Upper lobe of left lung (tissue), 6 donors: ENCODE measurements at regions not wholly inside any gene's neighbourhood (a gene's known extent, or its start where the extent isn't known, plus 50 kb on each side); places are given as distances from the start of the nearest gene placed in this dataset.

Experiments used
- ATAC-seq, 2 donors: fragments of 200-7000 bp; cut with Tn5 transposase; one replicate each; pipeline ENCODE4 v1.9.1; 2022; ENCODE audit warnings: mild to moderate bottlenecking in 2 of 2, moderate library complexity in 2 of 2; ENCODE audit not compliant: low FRiP score in 2 of 2
- DNase-seq, 2 donors: peaks; one replicate each; pipeline ENCODE4 v3.0.0-alpha.2; 2019 to 2020
- H3K27ac ChIP-seq, 4 donors: fragments of 200-600 bp; sonication (generic); one replicate each; pipeline ENCODE4 v1.5.1; 2016 to 2019
- H3K27me3 ChIP-seq, 4 donors: fragments of 200-600 bp; sonication (generic); one replicate each; pipeline ENCODE4 v1.5.1; 2017 to 2019
- H3K36me3 ChIP-seq, 4 donors: fragments of 200-600 bp; sonication (generic); one replicate each; pipeline ENCODE4 v1.5.1; 2016 to 2019
- H3K4me1 ChIP-seq, 4 donors: fragments of 200-600 bp; sonication (generic); one replicate each; pipeline ENCODE4 v1.5.1; 2018 to 2019
- H3K4me3 ChIP-seq, 4 donors: fragments of 200-600 bp; sonication (generic); one replicate each; pipeline ENCODE4 v1.5.1; 2017 to 2019; ENCODE audit warnings: mild to moderate bottlenecking in 2 of 4, moderate library complexity in 1 of 4
- H3K9me3 ChIP-seq, 4 donors: fragments of 200-600 bp; sonication (generic); one replicate each; pipeline ENCODE4 v1.5.1; 2018 to 2019
- CTCF ChIP-seq, 6 experiments: fragments of 450-650 bp in 4 of 6; fragments of 200-600 bp in 2 of 6; sonication (generic) in 2 of 6; IDR thresholded peaks; one replicate each; pipeline ENCODE4 v1.5.1; 2016 to 2019; ENCODE audit warnings: antibody characterized with exemption in 6 of 6
- EP300 ChIP-seq, 4 donors: sonication (generic); formaldehyde crosslinking; IDR thresholded peaks; one replicate each; pipeline ENCODE4 v1.5.1; 2017; ENCODE audit warnings: antibody characterized with exemption in 4 of 4, control low read depth in 2 of 4
- POLR2A ChIP-seq, 4 donors: fragments of 450-650 bp; IDR thresholded peaks; one replicate each; pipeline ENCODE4 v1.5.1; 2016 to 2017; ENCODE audit warnings: antibody characterized with exemption in 4 of 4, mild to moderate bottlenecking in 2 of 4
- POLR2AphosphoS5 ChIP-seq, 2 donors: sonication (generic); formaldehyde crosslinking; IDR thresholded peaks; one replicate each; pipeline ENCODE4 v1.5.1; 2017; ENCODE audit warnings: antibody characterized with exemption in 2 of 2
- WGBS, 2 donors: methylation state at CpG; one replicate each; pipeline ENCODE4 v1.1.5; 2017 to 2018; 5-methylcytosine and 5-hydroxymethylcytosine counted together
- donor health status: DM: no; HTN: no; CAD: no; lungs with moderate emphysema.
- donor health status: DM: no; HTN: yes; CAD: no; lungs with severe emphysema.

- no peak for DNase-seq
- ATAC-seq, result no peak
- no peaks in the 10 kb centered on the region for H3K9me3 ChIP-seq
- WGBS, 2 donors, result 75 to 90% methylated on average over 5 of the region's 5 CpGs
- no peak for TF ChIP-seq CTCF (IDR thresholded peaks at IDR 0.05)
- TF ChIP-seq POLR2AphosphoS5 (IDR thresholded peaks at IDR 0.05), result no peak
- no peak for TF ChIP-seq EP300 (IDR thresholded peaks at IDR 0.05)
- no peak for TF ChIP-seq POLR2A (IDR thresholded peaks at IDR 0.05)
- H3K4me3 ChIP-seq, result no peak overlapping the region
- no peaks in the 10 kb centered on the region for H3K36me3 ChIP-seq
- H3K27ac ChIP-seq, result no peak overlapping the region
- H3K27me3 ChIP-seq, result no peaks in the 10 kb centered on the region
- no peaks in the 10 kb centered on the region for H3K4me1 ChIP-seq
Measured at GRCh38 chr5:168109441-168109840, 182.0 kb upstream of the WWC1 start.

DNA sequence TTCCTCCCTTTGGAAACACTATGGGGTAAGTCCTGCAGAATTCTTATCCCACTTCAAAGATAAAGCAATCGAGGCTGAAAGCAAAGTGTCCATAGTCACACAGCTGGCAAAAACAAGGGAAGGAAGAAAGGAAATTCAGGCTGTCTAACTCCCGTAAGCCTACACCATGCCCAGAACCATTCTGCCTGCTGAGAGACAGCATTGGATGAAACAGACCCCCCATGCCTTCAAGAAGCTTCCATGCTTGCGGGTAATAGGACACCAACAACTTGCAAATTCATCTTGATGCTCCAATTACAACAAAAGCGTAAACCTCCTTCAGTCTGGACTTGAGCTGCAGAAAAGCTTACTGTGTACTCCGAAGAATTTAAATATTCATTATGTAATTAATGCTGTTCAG lies 181.1 kb upstream of the WWC1 start:
- whole genome bisulfite sequencing, 2 donors, result 72 to 79% methylated on average over 5 of the region's 5 CpGs
- Histone ChIP-seq H3K36me3 (no peaks in the 10 kb centered on the region), H3K27ac (no peak overlapping the region), H3K9me3 (no peaks in the 10 kb centered on the region), H3K4me1 (no peaks in the 10 kb centered on the region), H3K4me3 (no peak overlapping the region), H3K27me3 (no peaks in the 10 kb centered on the region)
- ATAC-seq (no peak), DNase-seq (no peak)
- TF ChIP-seq EP300 (IDR thresholded peaks at IDR 0.05) (no peak), POLR2A (IDR thresholded peaks at IDR 0.05) (no peak), CTCF (IDR thresholded peaks at IDR 0.05) (no peak), POLR2AphosphoS5 (IDR thresholded peaks at IDR 0.05) (no peak)

DNA sequence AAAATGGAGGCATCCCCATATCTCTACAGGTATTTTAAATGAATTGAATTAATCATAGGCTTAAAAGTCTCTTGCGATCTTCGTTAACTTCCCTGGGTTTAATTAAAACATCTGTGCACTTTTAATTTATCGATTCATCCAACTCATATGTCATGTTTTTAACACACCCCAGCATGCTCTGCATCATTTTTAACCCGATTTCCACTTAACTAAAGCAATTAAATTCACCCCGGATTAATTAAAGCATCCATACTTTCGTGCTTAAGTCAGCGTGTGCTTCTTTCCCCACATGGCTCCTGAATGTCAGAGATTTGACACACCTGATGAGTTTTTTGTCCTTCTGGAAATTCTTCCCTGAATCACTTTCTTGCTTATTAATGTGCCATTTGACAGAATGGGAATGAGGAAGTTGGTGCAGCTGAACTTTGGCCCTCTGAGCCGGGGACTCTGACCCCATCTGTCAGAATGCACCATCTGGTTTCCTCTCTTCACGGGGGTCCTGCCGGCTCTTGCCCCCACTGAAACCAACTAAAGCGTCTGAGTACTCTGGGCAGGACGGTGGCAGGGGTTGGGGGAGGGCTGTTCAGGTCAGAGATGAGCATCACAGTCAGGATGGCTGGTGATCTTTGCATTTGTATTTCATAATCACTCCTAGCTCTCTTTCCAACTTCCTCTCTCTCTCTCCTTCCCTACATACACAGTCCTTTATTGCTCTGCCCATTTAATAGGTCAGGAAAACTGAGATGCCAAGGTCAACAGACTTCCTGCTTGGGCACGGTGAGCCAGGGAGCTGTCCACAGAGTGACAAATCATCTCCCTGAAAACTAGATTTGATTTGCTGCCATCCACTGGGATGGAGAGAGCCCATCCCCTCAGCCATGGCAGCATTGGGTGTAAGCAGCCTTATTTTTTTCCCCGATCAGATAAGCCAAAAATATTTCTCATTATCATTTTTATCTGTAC lies 180.3 kb upstream of the WWC1 start:
- DNase-seq (no peak), ATAC-seq (no peak)
- Histone ChIP-seq H3K4me1 (peaks cover 0 to 4% (median 0%) of the 10 kb centered on the region in 4 donors), H3K27me3 (no peaks in the 10 kb centered on the region), H3K27ac (no peak overlapping the region), H3K9me3 (no peaks in the 10 kb centered on the region), H3K4me3 (no peak overlapping the region), H3K36me3 (no peaks in the 10 kb centered on the region)
- 60 to 64% methylated on average over 14 of the region's 14 CpGs for WGBS, 2 donors
- TF ChIP-seq POLR2A (IDR thresholded peaks at IDR 0.05) (no peak), CTCF (IDR thresholded peaks at IDR 0.05) (no peak), POLR2AphosphoS5 (IDR thresholded peaks at IDR 0.05) (no peak), EP300 (IDR thresholded peaks at IDR 0.05) (no peak)

DNA sequence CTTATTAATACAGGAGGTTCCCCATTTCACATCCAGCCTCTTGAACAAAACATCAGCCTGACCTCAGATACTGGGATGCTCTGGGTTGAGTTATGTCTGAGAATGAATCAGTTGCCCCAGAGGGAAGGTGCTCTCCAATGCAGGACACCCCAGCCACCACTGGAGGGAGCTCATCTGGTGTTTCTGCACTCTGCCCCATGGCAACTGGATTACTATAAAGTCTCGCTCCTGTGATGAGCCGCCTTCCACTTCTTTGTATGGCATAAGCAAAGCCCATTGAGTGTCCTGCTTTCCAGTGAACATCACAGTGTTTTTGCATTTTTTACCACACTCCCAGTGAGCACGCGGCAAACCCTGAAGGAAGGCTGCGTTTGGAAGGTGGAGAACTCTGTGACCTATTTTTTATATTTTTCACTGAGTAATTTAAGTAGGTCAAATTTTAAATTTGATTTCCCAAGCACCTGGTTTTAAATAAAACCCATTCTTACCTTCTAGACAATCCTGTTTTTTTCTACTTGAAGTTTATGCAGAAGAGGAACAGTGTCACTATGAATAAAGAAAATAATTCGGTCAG lies 176.9 kb upstream of the WWC1 start:
- H3K27me3 ChIP-seq, result no peaks in the 10 kb centered on the region
- no peaks in the 10 kb centered on the region for H3K36me3 ChIP-seq
- no peak overlapping the region for H3K27ac ChIP-seq
- no peak overlapping the region for H3K4me3 ChIP-seq
- peaks cover 0 to 4% (median 0%) of the 10 kb centered on the region in 4 donors for H3K4me1 ChIP-seq
- DNase-seq, result peak in 1 of 2 donors; percentile 46
- peak; percentile 62 to 70 for ATAC-seq
- 77 to 85% methylated on average over 6 of the region's 6 CpGs for WGBS, 2 donors
- no peaks in the 10 kb centered on the region for H3K9me3 ChIP-seq
- TF ChIP-seq CTCF (IDR thresholded peaks at IDR 0.05), result peak in 5 of 6 experiments; percentile 8 to 65 (median 58)
- TF ChIP-seq POLR2AphosphoS5 (IDR thresholded peaks at IDR 0.05), result no peak
